D341Med (cell line): ENCODE measurements at regions not wholly inside any gene's neighbourhood (a gene's known extent, or its start where the extent isn't known, plus 50 kb on each side); places are given as distances from the start of the nearest gene placed in this dataset.
A peak's percentile ranks its signal among the peaks of the same experiment; 100 is the strongest.

Experiments
- DNase-seq: peaks from one replicate; pipeline ENCODE4 v3.0.0; 2012; ENCODE audit warnings: low spot score

DNA sequence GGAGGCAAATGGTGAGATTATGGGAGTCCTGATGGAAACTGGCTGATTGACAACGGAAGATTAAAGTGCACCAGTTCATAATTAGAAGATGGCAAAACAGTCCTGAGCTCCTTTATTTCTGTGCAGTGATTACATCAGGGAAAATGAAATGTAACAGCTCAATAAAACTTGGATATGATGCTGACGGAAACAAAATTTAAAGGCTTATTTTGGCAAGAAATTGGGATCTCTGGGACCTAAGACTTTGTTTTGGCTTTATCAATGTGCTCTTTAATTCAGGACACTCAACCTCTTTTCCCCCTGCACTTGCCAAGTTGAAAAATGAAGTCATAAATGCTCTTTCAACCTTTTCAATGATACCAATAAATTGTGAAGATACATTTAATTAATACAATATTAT is 226.8 kb downstream of the C6orf118 start:
- DNase-seq: no peak

- no peak for DNase-seq
Observed at GRCh38 chr6:165081944-165082532, 227.4 kb downstream of the C6orf118 start.

DNA sequence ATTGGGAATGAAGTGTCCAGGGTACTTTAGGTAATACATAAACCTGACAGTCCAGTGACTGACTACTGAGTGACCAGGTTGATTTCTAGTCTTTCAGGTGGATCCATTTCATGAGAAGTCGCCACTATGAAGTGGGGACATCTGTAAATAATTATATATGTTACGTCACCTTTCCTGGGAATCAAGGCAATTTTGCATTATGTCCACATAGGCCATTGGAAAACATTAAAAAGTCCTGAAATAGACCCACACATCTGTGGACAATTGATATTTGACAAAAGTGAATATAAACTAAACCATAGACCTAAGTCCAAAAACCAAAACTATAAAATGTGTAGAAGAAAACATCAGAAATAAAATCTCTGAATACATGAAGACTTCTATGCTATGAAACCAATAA is 231.5 kb downstream of the C6orf118 start:
- DNase-seq: no peak

DNA sequence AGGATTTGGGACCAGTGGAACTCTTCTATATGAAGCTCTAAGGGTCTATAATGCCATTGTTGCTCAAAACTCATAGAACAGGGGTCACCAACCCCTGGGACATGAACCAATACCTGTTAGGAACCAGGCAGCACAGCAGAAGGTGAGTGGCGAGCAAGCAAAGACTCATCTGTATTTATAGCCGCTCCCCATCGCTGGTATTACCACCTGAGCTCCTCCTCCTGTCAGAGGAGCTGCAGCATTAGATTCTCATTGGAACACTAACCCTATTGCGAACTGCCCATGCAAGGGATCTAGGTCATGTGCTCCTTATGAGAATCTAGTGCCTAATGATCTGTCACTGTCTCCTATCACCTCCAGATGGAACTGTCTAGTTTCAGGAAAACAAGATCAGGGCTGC is 237.5 kb downstream of the C6orf118 start:
- DNase-seq: no peak

GRCh38 chr6:165060720-165061119 is 248.7 kb downstream of the C6orf118 start:
- no peak for DNase-seq

DNA sequence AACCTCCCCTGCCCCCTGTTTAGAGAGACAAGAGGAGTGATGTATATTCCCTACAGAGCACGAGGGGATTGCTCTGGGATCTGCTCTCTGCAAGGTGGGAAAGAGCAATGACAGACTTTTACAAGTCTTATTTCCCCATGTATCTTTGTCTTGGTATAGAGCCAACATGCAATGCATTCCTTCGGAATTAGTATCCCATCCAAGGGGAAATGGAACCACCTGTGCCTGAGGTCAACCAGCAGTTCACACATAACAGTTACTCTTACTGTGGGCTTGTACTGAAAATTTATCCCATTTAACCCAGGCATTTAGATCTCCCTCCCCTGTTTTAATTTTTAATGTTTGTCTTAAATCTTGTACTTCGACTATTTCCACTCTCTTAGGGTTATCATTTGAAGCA is 250.4 kb downstream of the C6orf118 start:
- DNase-seq: no peak

GRCh38 chr6:165056292-165056691 is 253.1 kb downstream of the C6orf118 start:
- no peak for DNase-seq

DNA sequence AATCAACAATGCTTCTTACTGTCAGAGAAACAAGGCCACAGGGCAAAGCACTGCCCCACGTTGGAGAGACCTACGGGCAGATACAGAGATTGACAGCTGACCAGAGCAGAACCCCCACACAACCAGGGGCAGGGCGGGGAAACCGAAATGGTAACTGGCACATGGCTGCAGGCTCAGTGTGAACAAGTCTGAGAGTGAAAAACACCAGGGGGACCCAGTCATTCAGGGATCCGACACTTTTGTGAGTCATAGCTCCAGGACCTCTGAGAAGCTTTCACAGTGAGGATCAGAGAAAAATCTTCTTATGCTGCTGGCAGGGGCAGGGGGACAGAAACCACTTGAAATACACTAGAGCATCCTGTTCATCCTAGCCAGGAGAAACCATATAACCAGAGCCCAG is 254.2 kb downstream of the C6orf118 start:
- peak; percentile 40 for DNase-seq

DNA sequence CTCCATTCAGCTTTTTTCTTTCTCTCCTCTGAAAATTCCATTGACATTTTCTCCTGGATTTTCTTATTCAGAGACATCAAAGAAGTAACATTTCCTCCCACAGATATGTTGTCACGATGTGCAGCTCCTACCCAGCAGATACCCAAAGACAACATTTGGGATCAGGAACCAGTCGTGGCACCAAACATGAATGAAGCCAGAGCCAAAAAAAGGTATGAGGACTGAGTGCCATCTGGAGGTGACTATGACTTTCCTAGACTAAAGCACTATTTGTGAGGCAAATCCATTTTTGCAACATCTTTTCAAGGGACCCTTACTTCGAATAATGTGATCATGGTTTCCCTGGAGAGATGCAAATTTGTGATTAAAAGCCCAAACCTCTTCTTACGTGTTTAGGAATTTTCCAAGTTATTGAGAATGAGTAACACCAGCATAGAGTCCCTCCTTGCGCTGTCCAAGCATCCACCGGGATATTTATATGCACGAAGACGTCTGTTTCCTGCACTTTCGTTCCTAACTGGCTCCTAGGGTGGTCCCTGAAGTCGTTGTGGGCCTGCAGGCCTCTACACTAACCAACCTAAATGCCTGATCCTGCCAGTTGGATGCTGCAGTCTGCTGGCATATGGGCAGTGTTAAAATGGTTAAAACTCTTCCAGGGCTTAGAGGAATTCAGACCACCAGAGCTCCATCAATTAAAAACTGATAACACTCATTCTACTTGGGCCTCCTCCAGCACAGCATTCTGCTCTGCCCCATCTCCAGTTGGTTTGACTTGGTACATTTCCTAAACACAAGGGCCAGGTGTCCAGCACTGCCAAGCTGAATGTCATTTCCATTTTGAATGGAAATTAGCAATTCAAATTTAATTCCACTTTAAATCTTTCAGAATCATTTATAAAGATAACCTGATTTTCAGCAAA is 256.6 kb downstream of the C6orf118 start:
- no peak for DNase-seq

- DNase-seq: peak; percentile 39
Observed at GRCh38 chr6:165049362-165049761, 260.0 kb downstream of the C6orf118 start.

- no peak for DNase-seq
Observed at GRCh38 chr6:165047952-165048351, 261.5 kb downstream of the C6orf118 start.

DNA sequence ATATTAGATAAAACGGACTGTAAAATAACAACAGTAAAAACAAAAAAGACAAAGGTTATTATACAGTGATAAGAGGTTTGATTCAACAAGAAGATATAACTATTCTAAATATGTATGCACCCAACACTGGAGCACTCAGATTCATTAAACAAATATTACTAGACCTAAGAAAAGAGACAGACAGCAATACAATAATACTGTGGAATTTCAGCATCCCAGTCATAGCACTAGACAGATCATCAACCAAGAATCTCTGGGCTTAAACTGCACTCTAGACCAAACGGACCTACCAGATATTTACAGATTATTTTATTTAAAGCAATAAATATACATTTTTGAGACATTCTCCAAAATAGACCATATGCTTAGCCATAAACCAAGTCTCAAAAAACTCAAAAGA is 263.8 kb downstream of the C6orf118 start:
- DNase-seq: no peak

- DNase-seq: no peak
Observed at GRCh38 chr6:165042912-165043311, 266.5 kb downstream of the C6orf118 start.

DNA sequence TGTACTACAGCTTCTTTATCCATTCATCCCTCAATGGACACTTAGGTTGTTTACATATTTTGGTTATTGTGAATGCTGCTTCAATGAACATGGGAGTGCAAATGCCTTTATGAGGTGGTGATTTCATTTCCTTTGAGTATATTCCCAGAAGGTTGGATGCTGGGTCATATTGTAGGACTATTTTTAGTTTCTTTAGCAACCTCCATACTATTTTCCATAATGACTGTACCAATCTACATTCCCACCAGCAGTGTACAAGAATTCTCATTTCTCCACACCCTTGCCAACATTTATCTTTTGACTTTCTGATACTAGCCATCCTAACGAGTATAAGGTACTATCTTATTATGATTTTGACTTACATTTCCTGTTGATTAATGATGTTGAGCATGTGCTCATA is 269.0 kb downstream of the C6orf118 start:
- DNase-seq: no peak

DNA sequence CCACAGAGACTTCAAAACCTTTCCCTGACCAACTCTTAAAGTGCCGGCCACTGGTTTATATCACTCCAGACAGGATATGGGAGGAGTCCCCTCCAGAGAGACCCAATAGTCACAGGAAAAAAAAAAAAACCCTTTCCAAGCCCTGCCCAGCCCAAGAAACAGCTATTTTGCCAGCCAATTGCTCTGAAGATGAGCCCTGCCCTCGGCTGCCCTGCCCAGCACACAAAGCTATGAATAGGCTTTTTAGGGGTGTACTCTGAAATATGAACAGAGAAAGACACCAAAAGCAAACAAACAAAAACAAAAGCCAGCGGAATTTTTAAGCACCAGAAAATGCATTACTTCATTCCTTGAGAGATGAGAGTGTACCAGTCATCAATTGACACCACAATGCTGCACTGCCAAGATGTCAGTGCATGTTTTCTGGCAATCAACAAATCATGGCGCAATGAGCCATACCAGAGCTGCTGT is 275.1 kb downstream of the C6orf118 start:
- DNase-seq: no peak

DNA sequence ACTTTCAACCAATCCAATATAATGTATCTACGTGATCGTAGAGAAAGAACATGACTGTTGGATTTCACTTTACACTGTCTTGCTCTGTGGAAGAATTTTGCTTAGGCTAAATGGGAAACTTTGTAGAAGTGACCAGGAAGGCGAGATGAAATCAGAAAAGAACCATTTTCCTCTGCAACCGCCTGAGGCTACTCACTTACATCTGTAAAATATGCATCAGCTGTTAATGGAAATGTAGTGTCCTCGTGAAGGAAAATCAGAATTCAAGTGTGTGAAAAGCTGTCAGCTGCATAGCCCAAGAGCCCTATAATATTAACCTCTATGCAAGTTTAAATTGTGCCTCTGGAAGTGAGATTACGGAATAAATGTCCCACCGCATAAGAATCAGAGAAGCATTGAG is 277.9 kb downstream of the C6orf118 start:
- DNase-seq: no peak

DNA sequence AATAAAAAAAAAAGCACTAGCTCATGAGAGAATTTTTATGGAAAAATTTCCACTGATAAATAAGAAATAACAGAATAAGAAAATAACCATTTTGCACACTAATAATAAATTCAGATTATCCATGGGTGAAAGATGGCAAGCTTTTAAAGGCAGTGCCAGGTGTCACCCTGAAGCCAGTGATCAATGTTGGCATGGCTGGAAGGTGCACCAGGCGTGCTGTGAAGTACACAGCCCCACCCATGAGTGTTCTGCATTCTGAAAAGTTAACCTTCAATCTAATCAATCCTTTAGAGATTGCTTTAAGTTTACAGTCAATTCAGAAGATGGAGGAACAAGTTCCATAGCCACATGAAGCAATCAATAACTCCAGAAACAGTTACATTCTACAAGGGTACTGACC is 284.4 kb downstream of the C6orf118 start:
- DNase-seq: no peak

- DNase-seq: no peak
Observed at GRCh38 chr6:165019681-165020080, 289.7 kb downstream of the C6orf118 start.

DNA sequence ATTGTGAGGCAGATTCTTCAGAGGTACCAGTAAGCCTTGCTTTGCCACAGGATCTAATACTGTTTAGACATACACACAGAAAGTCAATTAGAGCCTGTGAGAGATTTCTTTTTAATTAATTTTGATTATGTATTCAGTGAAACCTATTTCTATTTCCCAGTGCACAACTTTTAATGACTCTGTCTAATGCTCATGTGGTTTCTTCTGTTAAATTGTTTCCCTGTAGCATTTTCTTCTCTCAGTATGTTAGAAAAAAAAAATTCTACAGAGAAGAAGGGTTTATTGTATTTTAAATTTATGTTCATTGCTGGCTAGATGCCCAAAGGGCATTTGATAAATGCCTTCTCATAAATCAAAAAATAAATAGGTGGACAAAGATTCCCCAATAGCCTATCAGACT is 293.7 kb downstream of the C6orf118 start:
- DNase-seq: no peak

DNA sequence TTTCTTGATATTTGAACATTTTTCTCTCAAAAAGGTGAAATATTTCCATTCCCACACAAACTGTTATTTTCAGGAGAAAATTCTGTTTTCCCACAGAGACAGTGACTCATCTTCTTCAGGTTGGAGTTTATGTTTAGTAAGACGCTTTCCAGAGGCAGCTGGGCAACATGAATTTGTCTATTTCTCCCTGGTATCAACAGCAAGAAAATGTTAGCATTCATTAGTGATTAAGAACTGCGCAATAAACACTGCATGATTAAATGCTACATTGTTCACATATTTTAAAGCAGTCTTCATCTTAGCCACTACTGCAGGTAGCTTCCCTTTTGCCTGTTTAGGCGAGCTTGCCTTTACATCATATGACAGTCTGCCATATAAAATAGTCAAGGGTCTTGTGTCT is 295.7 kb downstream of the C6orf118 start:
- no peak for DNase-seq

DNA sequence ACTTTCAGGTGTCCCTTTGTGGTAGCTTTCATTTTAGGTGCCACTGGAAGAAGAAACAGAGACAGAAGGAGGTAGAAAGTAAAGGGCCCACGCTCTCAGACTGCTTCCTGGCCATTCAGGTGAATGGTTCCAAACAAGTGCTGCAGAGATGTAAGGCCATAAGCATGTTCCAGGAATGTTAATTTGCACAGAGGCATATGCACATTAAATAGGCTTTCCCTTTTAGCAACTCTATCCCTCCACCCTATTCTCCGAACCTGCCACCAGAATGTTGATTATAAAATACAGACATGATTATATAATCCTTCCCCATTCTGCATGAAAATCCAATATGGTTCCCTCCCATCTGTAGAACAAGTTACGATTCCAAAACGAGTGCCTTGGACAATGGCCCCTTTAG is 297.2 kb downstream of the C6orf118 start:
- DNase-seq: no peak

GRCh38 chr6:165010556-165011535 is 298.6 kb downstream of the C6orf118 start:
- DNase-seq: no peak
